AG04450 (cell line): ENCODE measurements at regions not wholly inside any gene's neighbourhood (a gene's known extent, or its start where the extent isn't known, plus 50 kb on each side); places are given as distances from the start of the nearest gene placed in this dataset. TPM values are rescaled to one million over a fixed set of nuclear protein-coding genes. Genes with fewer than 3 reads are reported as not detected.

Experiments
- CTCF ChIA-PET: fragments of 300-600, 350-600 bp; formaldehyde crosslinking; extraction: SDS; loops from one replicate; lab custom pipeline; 2022; ENCODE audit warnings: antibody characterized with exemption, inconsistent platforms; lab: Charles Lee
- POLR2A ChIA-PET: fragments of 350-600 bp; formaldehyde crosslinking; extraction: SDS; loops from one replicate; lab custom pipeline; 2021; ENCODE audit warnings: antibody characterized with exemption, inconsistent platforms; lab: Yijun Ruan, JAX
- DNase-seq: peaks from one replicate; pipeline ENCODE4 v3.0.0-alpha.2; 2011; ENCODE audit warnings: low read depth, low spot score
- H3K27ac ChIP-seq: one replicate; pipeline ENCODE4 v1.5.1; 2012; ENCODE audit warnings: low read depth, low read length, control low read depth
- H3K27me3 ChIP-seq: one replicate; pipeline ENCODE4 v1.6.0; 2012; ENCODE audit warnings: low read length; ENCODE audit not compliant: control insufficient read depth, insufficient read depth
- H3K4me3 ChIP-seq: 2 replicates; pipeline ENCODE4 v1.5.1; 2011; ENCODE audit warnings: mild to moderate bottlenecking, low read depth, low read length, control low read depth
- H3K9me3 ChIP-seq: 2 replicates; pipeline ENCODE4 v1.5.1; 2012; ENCODE audit warnings: low read length; ENCODE audit not compliant: control insufficient read depth, insufficient read depth
- small RNA-seq: library from RNA; depleted of rRNA; stranded (forward); fragments of <200 nt; gene quantifications from one replicate; pipeline ENCODE3, GENCODE V24; 2012; ENCODE audit warnings: low read depth; ENCODE audit not compliant: insufficient read length
- TF ChIP-seq, protein P1 (sequence below): IDR thresholded peaks from 2 replicates; pipeline ENCODE4 v1.5.1; 2011; ENCODE audit warnings: low read depth, low read length, control low read depth, inconsistent platforms

- Histone ChIP-seq H3K27me3 (no peaks in the 10 kb centered on the region), H3K27ac (no peak overlapping the region), H3K9me3 (no peaks in the 10 kb centered on the region), H3K4me3 (no peak overlapping the region)
- ChIA-PET POLR2A (no interaction called here), CTCF (no interaction called here)
- TF ChIP-seq, protein P1, sequence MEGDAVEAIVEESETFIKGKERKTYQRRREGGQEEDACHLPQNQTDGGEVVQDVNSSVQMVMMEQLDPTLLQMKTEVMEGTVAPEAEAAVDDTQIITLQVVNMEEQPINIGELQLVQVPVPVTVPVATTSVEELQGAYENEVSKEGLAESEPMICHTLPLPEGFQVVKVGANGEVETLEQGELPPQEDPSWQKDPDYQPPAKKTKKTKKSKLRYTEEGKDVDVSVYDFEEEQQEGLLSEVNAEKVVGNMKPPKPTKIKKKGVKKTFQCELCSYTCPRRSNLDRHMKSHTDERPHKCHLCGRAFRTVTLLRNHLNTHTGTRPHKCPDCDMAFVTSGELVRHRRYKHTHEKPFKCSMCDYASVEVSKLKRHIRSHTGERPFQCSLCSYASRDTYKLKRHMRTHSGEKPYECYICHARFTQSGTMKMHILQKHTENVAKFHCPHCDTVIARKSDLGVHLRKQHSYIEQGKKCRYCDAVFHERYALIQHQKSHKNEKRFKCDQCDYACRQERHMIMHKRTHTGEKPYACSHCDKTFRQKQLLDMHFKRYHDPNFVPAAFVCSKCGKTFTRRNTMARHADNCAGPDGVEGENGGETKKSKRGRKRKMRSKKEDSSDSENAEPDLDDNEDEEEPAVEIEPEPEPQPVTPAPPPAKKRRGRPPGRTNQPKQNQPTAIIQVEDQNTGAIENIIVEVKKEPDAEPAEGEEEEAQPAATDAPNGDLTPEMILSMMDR: no peak
- no peak for DNase-seq
Observed at GRCh38 chr13:44322928-44323327, 50.7 kb upstream of the SERP2 start.

- ChIA-PET POLR2A (no interaction called here), CTCF (no interaction called here)
- Histone ChIP-seq H3K9me3 (no peaks in the 10 kb centered on the region), H3K27ac (no peak overlapping the region), H3K27me3 (no peaks in the 10 kb centered on the region), H3K4me3 (no peak overlapping the region)
- TF ChIP-seq, protein P1: no peak
- DNase-seq: no peak
Observed at GRCh38 chr13:44323754-44324153, 49.9 kb upstream of the SERP2 start.

Small RNA genes in the stretch of these regions (small RNA-seq; reads per million reads assigned to genes)
- not detected for gene MIR8079
